SH-SY5Y (cell line): ENCODE measurements at regions not wholly inside any gene's neighbourhood (a gene's known extent, or its start where the extent isn't known, plus 50 kb on each side); places are given as distances from the start of the nearest gene placed in this dataset.

Experiments used
- GATA2 ChIP-seq: IDR thresholded peaks from 2 replicates; pipeline ENCODE4 v1.6.1; 2011; ENCODE audit warnings: mild to moderate bottlenecking, low read depth, low read length
- GATA3 ChIP-seq: IDR thresholded peaks from 2 replicates; pipeline ENCODE4 v1.6.1; 2011; ENCODE audit warnings: low read depth, mild to moderate bottlenecking, low read length, moderate library complexity

- TF ChIP-seq GATA2: no peak
- no peak for TF ChIP-seq GATA3
These were observed 146.4 kb upstream of the ATP1B1 start for GRCh38 chr1:168960114-168960513.
